DND-41 (cell line): ENCODE measurements at regions not wholly inside any gene's neighbourhood (a gene's known extent, or its start where the extent isn't known, plus 50 kb on each side); places are given as distances from the start of the nearest gene placed in this dataset.
"Not testable (repeated sequence)": the region's sequence is repeated elsewhere in the genome, so short reads cannot be mapped to it uniquely, and the experiment has no call there.

ENCODE experiments used
- ATAC-seq: fragments of 200-7000 bp; cut with Tn5 transposase; 3 replicates; pipeline ENCODE4 v1.9.1; 2021; ENCODE audit warnings: low read depth; ENCODE audit not compliant: insufficient read depth
- DNase-seq: peaks from one replicate; pipeline ENCODE4 v3.0.0-alpha.2; 2020
- H2AFZ ChIP-seq: 2 replicates; pipeline ENCODE4 v1.6.0; 2012; ENCODE audit warnings: low read depth, low read length
- H3K27ac ChIP-seq: 2 replicates; pipeline ENCODE4 v1.5.1; 2012; ENCODE audit warnings: low read length, inconsistent platforms
- H3K27me3 ChIP-seq: fragments of 200-600 bp; sonication (generic); 2 replicates; pipeline ENCODE4 v1.6.0; 2012; ENCODE audit warnings: low read length, mild to moderate bottlenecking, inconsistent platforms; ENCODE audit not compliant: insufficient read depth, poor library complexity
- H3K36me3 ChIP-seq: 2 replicates; pipeline ENCODE4 v1.5.1; 2012; ENCODE audit warnings: low read length, inconsistent platforms; ENCODE audit not compliant: insufficient read depth
- H3K4me1 ChIP-seq: 2 replicates; pipeline ENCODE4 v1.5.1; 2012; ENCODE audit warnings: mild to moderate bottlenecking, low read length; ENCODE audit not compliant: insufficient read depth
- H3K4me2 ChIP-seq: 2 replicates; pipeline ENCODE4 v1.6.0; 2012; ENCODE audit warnings: mild to moderate bottlenecking, moderate library complexity, low read length, inconsistent platforms; ENCODE audit not compliant: insufficient read depth
- H3K4me3 ChIP-seq, 2 experiments: fragments of 200-600 bp in 1 of 2; shearing (Covaris generic) in 1 of 2; 2 replicates each; pipeline ENCODE4 v1.5.1; 2012 to 2016; ENCODE audit warnings: inconsistent platforms in 2 of 2, low read length in 2 of 2, mild to moderate bottlenecking in 2 of 2, low read depth in 1 of 2, moderate library complexity in 1 of 2
- H3K79me2 ChIP-seq: 2 replicates; pipeline ENCODE4 v1.6.0; 2012; ENCODE audit warnings: low read length, inconsistent platforms; ENCODE audit not compliant: insufficient read depth
- H3K9ac ChIP-seq: 2 replicates; pipeline ENCODE4 v1.6.0; 2012; ENCODE audit warnings: low read depth, mild to moderate bottlenecking, inconsistent platforms, low read length, moderate library complexity
- H3K9me3 ChIP-seq: 2 replicates; pipeline ENCODE4 v1.5.1; 2012; ENCODE audit warnings: low read length, moderate library complexity, mild to moderate bottlenecking, inconsistent platforms; ENCODE audit not compliant: insufficient read depth, severe bottlenecking
- H4K20me1 ChIP-seq: 2 replicates; pipeline ENCODE4 v1.6.0; 2012; ENCODE audit warnings: low read length; ENCODE audit not compliant: insufficient read depth
- EZH2 ChIP-seq: IDR thresholded peaks from 3 replicates; pipeline ENCODE4 v1.6.1; 2012; ENCODE audit warnings: borderline replicate concordance, low read depth, mild to moderate bottlenecking, moderate library complexity, low read length, inconsistent platforms; ENCODE audit not compliant: severe bottlenecking
- TF ChIP-seq, protein P1 (sequence below): IDR thresholded peaks from 2 replicates; pipeline ENCODE4 v1.5.1; 2012; ENCODE audit warnings: borderline replicate concordance, low read length, moderate library complexity, mild to moderate bottlenecking; ENCODE audit not compliant: poor library complexity, severe bottlenecking; ENCODE audit errors: extremely low read depth

- Histone ChIP-seq H3K27ac (no peak overlapping the region), H3K79me2 (no peaks in the 10 kb centered on the region), H3K36me3 (no peaks in the 10 kb centered on the region), H3K4me2 (no peak overlapping the region), H3K4me1 (no peaks in the 10 kb centered on the region), H4K20me1 (no peaks in the 10 kb centered on the region), H3K9me3 (no peaks in the 10 kb centered on the region), H3K27me3 (peaks cover 3% of the 10 kb centered on the region), H2AFZ (no peak overlapping the region), H3K4me3 (no peak overlapping the region), H3K9ac (no peak overlapping the region)
- ATAC-seq (no peak), DNase-seq (no peak)
- TF ChIP-seq EZH2, result no peak
- TF ChIP-seq, protein P1, sequence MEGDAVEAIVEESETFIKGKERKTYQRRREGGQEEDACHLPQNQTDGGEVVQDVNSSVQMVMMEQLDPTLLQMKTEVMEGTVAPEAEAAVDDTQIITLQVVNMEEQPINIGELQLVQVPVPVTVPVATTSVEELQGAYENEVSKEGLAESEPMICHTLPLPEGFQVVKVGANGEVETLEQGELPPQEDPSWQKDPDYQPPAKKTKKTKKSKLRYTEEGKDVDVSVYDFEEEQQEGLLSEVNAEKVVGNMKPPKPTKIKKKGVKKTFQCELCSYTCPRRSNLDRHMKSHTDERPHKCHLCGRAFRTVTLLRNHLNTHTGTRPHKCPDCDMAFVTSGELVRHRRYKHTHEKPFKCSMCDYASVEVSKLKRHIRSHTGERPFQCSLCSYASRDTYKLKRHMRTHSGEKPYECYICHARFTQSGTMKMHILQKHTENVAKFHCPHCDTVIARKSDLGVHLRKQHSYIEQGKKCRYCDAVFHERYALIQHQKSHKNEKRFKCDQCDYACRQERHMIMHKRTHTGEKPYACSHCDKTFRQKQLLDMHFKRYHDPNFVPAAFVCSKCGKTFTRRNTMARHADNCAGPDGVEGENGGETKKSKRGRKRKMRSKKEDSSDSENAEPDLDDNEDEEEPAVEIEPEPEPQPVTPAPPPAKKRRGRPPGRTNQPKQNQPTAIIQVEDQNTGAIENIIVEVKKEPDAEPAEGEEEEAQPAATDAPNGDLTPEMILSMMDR, result no peak
These were observed 106.7 kb upstream of the PELI1 start for GRCh38 chr2:64250751-64251423.

DNA sequence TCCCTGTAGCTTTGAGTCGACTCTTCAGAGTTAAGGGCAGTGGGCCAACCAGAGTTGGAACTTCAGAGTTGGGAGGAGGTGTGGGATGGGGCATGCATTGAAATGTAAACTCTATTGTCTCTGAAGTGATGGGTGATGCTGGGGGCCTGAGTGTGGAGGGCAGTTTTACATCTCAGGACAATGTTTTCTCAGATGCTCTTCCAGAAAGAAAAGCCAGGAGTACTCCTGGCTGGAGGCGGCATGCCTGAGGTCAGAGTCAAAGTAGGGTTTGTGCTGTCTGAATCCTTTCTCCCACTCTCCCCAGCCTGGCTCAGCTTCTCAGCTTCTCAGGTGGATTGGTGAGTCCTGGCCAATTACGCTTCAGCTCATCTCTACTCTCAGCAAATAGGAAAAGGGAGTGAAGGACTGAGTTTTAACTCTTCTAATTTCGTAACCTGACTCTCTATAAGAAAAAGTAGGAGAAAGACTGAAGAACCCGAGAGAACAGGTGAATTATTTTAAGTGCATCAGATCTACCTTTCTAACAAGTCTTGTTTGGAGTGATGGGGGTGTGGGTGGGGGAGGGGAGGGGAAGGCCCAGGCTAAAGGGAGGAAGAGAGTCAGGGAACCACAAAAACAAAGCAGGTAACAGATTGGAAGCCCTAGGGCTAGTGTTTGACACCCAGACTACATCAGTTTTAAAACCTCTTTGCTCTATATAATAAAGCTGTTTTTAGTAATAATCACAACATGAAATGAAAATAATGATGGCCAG, 107.5 kb upstream of the PELI1 start:
- TF ChIP-seq, protein P1, result no peak
- no peak for TF ChIP-seq EZH2
- H3K4me3 ChIP-seq, result no peak overlapping the region
- H3K9me3 ChIP-seq, result no peaks in the 10 kb centered on the region
- H3K9ac ChIP-seq, result no peak overlapping the region
- ATAC-seq (no peak), DNase-seq (no peak)
- H3K27me3 ChIP-seq, result peaks cover 3% of the 10 kb centered on the region
- H3K4me1 ChIP-seq, result no peaks in the 10 kb centered on the region
- no peaks in the 10 kb centered on the region for H3K79me2 ChIP-seq
- no peak overlapping the region for H3K27ac ChIP-seq
- no peak overlapping the region for H2AFZ ChIP-seq
- H3K36me3 ChIP-seq, result no peaks in the 10 kb centered on the region
- no peaks in the 10 kb centered on the region for H4K20me1 ChIP-seq
- no peak overlapping the region for H3K4me2 ChIP-seq

GRCh38 chr2:64252251-64252978, 108.2 kb upstream of the PELI1 start:
- H3K4me3 ChIP-seq, H3K36me3 ChIP-seq, H3K9ac ChIP-seq, H3K27me3 ChIP-seq, H2AFZ ChIP-seq, ATAC-seq, H3K4me2 ChIP-seq, H3K79me2 ChIP-seq, H4K20me1 ChIP-seq, H3K9me3 ChIP-seq, H3K4me1 ChIP-seq, DNase-seq, H3K27ac ChIP-seq: not testable (repeated sequence)

DNA sequence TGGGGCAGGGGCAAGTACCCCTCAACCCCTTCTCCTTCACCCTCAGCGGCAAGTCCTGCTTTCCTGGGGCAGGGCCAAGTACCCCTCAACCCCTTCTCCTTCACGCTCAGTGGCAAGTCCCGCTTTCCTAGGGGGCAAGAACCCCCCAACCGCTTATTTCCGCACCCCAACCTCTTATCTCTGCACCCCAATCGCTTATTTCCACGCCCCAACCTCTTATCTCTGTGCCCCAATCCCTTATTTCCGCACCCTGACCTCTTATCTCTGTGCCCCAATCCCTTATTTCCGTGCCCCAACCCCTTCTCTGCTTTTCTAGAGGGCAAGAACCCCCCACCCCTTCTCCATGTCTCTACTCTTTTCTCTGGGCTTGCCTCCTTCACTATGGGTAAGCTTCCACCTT, 109.2 kb upstream of the PELI1 start:
- not testable (repeated sequence) for H3K9me3 ChIP-seq, H4K20me1 ChIP-seq, H3K36me3 ChIP-seq, DNase-seq, H3K79me2 ChIP-seq, ATAC-seq, H3K4me3 ChIP-seq, H3K27ac ChIP-seq, H3K4me2 ChIP-seq, H3K27me3 ChIP-seq, H2AFZ ChIP-seq, H3K9ac ChIP-seq, H3K4me1 ChIP-seq
